ENCODE measurements at regions not wholly inside any gene's neighbourhood (a gene's known extent, or its start where the extent isn't known, plus 50 kb on each side); places are given as distances from the start of the nearest gene placed in this dataset.

GRCh38 chr5:6058055-6058715 lies 320.2 kb downstream of the MED10 start:
- DNase-seq = no peak

- no peak for DNase-seq
These were observed 322.1 kb downstream of the MED10 start for GRCh38 chr5:6056280-6056679.

- DNase-seq = no peak
These were observed 328.7 kb downstream of the MED10 start for GRCh38 chr5:6049662-6050061.

- no peak for DNase-seq
These were observed 329.6 kb downstream of the MED10 start for GRCh38 chr5:6048746-6049145.

- DNase-seq = no peak
These were observed 331.9 kb downstream of the MED10 start for GRCh38 chr5:6046296-6046967.

GRCh38 chr5:6043491-6044310 lies 334.6 kb downstream of the MED10 start:
- DNase-seq = no peak

- DNase-seq = no peak
These were observed 336.3 kb downstream of the MED10 start for GRCh38 chr5:6041977-6042550.

- no peak for DNase-seq
These were observed 339.2 kb downstream of the MED10 start for GRCh38 chr5:6039111-6039510.

- no peak for DNase-seq
These were observed 342.3 kb downstream of the MED10 start for GRCh38 chr5:6036006-6036405.

GRCh38 chr5:6029811-6030271 lies 348.5 kb downstream of the MED10 start:
- no peak for DNase-seq

- DNase-seq = no peak
These were observed 351.5 kb downstream of the MED10 start for GRCh38 chr5:6026766-6027406.

GRCh38 chr5:6019612-6020011 lies 358.7 kb downstream of the MED10 start:
- DNase-seq = no peak

GRCh38 chr5:6013506-6013905 lies 364.8 kb downstream of the MED10 start:
- no peak for DNase-seq

- no peak for DNase-seq
These were observed 367.1 kb downstream of the MED10 start for GRCh38 chr5:6011199-6011598.

- DNase-seq = no peak
These were observed 371.5 kb downstream of the MED10 start for GRCh38 chr5:6006838-6007314.

GRCh38 chr5:6003040-6003825 lies 375.1 kb downstream of the MED10 start:
- no peak for DNase-seq

- no peak for DNase-seq
These were observed 377.5 kb downstream of the MED10 start for GRCh38 chr5:6000867-6001266.

GRCh38 chr5:5995819-5996218 lies 382.5 kb downstream of the MED10 start:
- DNase-seq = no peak

GRCh38 chr5:5986492-5987178 lies 391.7 kb downstream of the MED10 start:
- DNase-seq = no peak

GRCh38 chr5:5985332-5985731 lies 393.0 kb downstream of the MED10 start:
- no peak for DNase-seq

GRCh38 chr5:5983261-5983980 lies 394.9 kb downstream of the MED10 start:
- DNase-seq = no peak

All from CD4-positive, alpha-beta T cell treated with Interleukin-12 subunit alpha and Interleukin-12 subunit beta, for 1 hour (primary cell).